ENCODE measurements at regions not wholly inside any gene's neighbourhood (a gene's known extent, or its start where the extent isn't known, plus 50 kb on each side); places are given as distances from the start of the nearest gene placed in this dataset.

GRCh38 chrX:45515262-45516215 lies 314.9 kb upstream of the DIPK2B start (continued):
- TF ChIP-seq, protein P1, sequence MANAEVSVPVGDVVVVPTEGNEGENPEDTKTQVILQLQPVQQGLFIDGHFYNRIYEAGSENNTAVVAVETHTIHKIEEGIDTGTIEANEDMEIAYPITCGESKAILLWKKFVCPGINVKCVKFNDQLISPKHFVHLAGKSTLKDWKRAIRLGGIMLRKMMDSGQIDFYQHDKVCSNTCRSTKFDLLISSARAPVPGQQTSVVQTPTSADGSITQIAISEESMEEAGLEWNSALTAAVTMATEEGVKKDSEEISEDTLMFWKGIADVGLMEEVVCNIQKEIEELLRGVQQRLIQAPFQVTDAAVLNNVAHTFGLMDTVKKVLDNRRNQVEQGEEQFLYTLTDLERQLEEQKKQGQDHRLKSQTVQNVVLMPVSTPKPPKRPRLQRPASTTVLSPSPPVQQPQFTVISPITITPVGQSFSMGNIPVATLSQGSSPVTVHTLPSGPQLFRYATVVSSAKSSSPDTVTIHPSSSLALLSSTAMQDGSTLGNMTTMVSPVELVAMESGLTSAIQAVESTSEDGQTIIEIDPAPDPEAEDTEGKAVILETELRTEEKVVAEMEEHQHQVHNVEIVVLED (CRISPR knock-in tag; IDR thresholded peaks at IDR 0.05; ENCODE audit: borderline replicate concordance) = no peak
- TF ChIP-seq SP2 (CRISPR knock-in tag; IDR thresholded peaks at IDR 0.05) (no peak), XBP1 (CRISPR knock-in tag; IDR thresholded peaks at IDR 0.05) (no peak), ZBTB26 (CRISPR knock-in tag; IDR thresholded peaks at IDR 0.05; ENCODE audit: borderline replicate concordance) (no peak), GATAD2A (CRISPR knock-in tag; IDR thresholded peaks at IDR 0.05) (peak; percentile 71), ZNF709 (CRISPR knock-in tag; IDR thresholded peaks at IDR 0.05) (no peak), ATF5 (CRISPR knock-in tag; IDR thresholded peaks at IDR 0.05; ENCODE audit: low read depth) (no peak), ZKSCAN1 (IDR thresholded peaks at IDR 0.05; ENCODE audit: low read length) (no peak), ZNF317 (CRISPR knock-in tag; IDR thresholded peaks at IDR 0.05) (0 out of 2 replicates have a peak, but pooled peaks have one; percentile 31), ZEB1 (IDR thresholded peaks at IDR 0.05; ENCODE audit: insufficient replicate concordance, low read depth) (no peak), ZNF850 (CRISPR knock-in tag; conservative IDR thresholded peaks at IDR 0.05) (no peak), GATA4 (IDR thresholded peaks at IDR 0.05; ENCODE audit: borderline replicate concordance, low read depth) (no peak), MLLT10 (CRISPR knock-in tag; IDR thresholded peaks at IDR 0.05) (no peak), ZZZ3 (CRISPR knock-in tag; IDR thresholded peaks at IDR 0.05; ENCODE audit: borderline replicate concordance) (no peak), ZNF143 (CRISPR knock-in tag; IDR thresholded peaks at IDR 0.05) (peak; percentile 76), TBL1XR1 (IDR thresholded peaks at IDR 0.05; ENCODE audit: borderline replicate concordance, low read length, partially characterized antibody) (no peak)
- TF ChIP-seq, protein P2, sequence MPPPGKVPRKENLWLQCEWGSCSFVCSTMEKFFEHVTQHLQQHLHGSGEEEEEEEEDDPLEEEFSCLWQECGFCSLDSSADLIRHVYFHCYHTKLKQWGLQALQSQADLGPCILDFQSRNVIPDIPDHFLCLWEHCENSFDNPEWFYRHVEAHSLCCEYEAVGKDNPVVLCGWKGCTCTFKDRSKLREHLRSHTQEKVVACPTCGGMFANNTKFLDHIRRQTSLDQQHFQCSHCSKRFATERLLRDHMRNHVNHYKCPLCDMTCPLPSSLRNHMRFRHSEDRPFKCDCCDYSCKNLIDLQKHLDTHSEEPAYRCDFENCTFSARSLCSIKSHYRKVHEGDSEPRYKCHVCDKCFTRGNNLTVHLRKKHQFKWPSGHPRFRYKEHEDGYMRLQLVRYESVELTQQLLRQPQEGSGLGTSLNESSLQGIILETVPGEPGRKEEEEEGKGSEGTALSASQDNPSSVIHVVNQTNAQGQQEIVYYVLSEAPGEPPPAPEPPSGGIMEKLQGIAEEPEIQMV (CRISPR knock-in tag; IDR thresholded peaks at IDR 0.05; ENCODE audit: low read depth) = no peak
- TF ChIP-seq, protein P3, sequence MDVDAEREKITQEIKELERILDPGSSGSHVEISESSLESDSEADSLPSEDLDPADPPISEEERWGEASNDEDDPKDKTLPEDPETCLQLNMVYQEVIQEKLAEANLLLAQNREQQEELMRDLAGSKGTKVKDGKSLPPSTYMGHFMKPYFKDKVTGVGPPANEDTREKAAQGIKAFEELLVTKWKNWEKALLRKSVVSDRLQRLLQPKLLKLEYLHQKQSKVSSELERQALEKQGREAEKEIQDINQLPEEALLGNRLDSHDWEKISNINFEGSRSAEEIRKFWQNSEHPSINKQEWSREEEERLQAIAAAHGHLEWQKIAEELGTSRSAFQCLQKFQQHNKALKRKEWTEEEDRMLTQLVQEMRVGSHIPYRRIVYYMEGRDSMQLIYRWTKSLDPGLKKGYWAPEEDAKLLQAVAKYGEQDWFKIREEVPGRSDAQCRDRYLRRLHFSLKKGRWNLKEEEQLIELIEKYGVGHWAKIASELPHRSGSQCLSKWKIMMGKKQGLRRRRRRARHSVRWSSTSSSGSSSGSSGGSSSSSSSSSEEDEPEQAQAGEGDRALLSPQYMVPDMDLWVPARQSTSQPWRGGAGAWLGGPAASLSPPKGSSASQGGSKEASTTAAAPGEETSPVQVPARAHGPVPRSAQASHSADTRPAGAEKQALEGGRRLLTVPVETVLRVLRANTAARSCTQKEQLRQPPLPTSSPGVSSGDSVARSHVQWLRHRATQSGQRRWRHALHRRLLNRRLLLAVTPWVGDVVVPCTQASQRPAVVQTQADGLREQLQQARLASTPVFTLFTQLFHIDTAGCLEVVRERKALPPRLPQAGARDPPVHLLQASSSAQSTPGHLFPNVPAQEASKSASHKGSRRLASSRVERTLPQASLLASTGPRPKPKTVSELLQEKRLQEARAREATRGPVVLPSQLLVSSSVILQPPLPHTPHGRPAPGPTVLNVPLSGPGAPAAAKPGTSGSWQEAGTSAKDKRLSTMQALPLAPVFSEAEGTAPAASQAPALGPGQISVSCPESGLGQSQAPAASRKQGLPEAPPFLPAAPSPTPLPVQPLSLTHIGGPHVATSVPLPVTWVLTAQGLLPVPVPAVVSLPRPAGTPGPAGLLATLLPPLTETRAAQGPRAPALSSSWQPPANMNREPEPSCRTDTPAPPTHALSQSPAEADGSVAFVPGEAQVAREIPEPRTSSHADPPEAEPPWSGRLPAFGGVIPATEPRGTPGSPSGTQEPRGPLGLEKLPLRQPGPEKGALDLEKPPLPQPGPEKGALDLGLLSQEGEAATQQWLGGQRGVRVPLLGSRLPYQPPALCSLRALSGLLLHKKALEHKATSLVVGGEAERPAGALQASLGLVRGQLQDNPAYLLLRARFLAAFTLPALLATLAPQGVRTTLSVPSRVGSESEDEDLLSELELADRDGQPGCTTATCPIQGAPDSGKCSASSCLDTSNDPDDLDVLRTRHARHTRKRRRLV (CRISPR knock-in tag; IDR thresholded peaks at IDR 0.05) = peak; percentile 99
